HG02938 (cell line): ENCODE measurements at regions not wholly inside any gene's neighbourhood (a gene's known extent, or its start where the extent isn't known, plus 50 kb on each side); places are given as distances from the start of the nearest gene placed in this dataset.

Source experiments
- ATAC-seq: cut with Tn5 transposase; IDR thresholded peaks from one replicate; pipeline ENCODE4 v1.9.1; 2021; ENCODE audit warnings: mild to moderate bottlenecking, moderate library complexity; ENCODE audit not compliant: unreplicated experiment

DNA sequence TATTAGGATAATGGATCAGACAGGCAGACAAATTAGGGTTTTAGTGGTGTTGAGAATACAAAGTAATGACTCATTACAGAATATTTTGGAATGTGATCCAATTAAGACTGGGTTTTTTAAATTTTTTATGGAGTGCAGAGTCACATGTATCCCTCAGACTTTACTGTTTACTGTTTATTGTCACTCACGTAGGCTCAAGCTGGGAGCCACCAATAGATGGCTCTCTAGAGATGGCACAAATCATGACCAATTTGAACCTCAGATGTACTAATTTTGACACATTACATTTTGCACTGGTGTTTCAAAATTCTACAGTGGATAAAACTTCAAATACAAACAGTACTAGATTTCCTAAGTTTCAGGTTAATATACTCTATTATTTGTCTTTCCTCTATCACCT is 53.6 kb upstream of the ANO3 start:
- ATAC-seq = no peak
